ENCODE measurements at regions not wholly inside any gene's neighbourhood (a gene's known extent, or its start where the extent isn't known, plus 50 kb on each side); places are given as distances from the start of the nearest gene placed in this dataset.

DNA sequence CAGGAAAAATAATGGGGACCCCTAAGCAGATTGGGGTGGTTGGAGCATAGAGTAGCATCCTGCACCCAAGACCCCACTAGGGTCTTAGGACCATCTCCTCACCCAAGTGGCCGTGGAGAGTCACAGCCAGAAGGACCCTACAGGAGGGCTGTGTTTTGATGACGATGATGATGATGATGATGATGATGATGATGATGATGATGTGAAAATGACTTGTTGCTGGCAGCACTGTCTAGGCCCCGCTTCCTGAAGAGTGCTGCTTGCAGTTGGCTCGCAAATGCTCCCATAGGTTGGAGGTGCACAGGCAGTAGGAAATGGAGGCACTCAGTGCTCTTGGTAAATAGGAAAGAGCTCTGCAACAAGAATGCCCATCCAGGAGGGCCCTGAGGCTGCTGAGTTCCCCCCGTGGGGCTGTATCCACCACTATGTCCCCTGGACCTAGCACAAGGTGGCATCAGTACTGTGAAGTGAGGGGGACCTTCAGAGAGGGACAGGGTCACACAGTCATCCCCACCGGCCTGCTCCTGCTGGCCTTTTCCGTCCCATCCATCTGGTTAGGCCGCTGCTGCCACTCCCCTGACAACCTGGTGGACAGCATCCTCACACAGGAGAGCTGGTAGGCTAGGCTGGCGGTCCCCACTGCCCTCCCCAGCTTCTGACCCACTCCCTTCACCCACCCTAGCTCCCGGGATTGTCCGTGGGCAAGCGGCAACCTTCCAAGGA lies 139.6 kb downstream of the FOXD2 start:
- DNase-seq, result no peak

DNA sequence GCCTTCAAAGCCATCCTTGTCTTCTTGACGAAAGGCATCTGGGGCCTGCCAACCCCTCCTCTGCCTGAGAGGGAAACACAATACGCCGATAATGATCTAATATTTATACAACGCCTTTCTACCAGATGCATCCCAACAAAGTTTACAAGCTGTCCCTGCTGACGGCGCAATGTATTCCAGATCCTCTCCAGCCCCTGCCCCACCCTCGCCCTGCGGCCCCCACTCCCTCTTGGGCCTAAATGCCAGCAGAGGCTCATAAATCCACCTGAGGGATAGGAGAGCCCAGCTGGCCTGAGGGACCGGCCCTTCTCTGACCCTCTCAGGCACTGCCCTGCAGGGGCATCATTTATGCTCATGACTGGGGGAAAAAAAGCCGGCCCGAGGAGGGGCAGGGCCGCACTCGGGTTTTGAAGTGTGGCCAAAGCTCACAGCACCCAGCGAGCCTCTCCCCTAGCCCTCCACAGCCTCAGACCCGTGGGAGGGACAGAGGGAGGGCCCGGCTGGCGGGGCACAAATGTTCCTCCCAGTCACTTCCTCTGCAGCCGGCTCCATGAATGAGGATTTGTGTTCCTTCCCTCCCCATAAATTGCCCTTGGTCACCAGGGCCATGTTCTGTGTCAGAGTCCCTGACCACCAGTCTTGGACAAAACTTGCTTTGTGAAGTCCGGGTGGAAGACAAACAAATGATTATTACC lies 140.3 kb downstream of the FOXD2 start:
- no peak for DNase-seq

DNA sequence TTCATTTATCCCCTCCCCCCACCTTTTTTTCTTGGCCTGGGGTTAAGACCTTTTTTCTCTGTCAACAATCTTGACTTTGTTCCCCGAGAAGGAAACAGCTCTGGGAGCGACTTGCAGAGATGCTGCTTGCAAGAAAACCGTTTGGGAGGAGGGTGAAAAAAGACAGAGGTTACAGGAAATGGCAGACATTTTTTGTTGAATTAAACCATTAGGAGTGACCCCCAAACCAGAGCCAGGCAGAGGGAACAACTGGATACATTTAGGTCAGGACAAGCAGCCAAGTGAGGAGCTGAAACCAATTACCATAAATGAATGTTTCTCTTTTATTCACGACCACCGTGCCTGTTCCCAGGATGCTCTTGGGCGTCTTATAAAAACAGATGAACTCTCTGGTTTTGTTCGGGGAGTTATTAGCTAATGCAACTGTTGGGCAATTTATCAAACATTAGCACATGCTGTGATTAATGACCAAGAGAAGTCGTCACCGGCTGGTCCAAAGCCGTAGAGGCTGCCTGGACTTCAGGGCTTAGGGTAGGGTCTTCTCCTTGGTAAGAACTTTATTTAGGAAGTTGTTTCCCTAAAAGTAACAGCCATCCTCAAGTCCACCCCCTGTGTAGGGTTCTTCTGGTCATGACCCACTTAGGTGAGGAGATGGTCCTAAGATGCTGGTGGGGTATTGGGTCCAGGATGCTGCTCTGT lies 141.0 kb downstream of the FOXD2 start:
- no peak for DNase-seq

- no peak for DNase-seq
These were observed 142.0 kb downstream of the FOXD2 start for GRCh38 chr1:47579809-47580208.

DNA sequence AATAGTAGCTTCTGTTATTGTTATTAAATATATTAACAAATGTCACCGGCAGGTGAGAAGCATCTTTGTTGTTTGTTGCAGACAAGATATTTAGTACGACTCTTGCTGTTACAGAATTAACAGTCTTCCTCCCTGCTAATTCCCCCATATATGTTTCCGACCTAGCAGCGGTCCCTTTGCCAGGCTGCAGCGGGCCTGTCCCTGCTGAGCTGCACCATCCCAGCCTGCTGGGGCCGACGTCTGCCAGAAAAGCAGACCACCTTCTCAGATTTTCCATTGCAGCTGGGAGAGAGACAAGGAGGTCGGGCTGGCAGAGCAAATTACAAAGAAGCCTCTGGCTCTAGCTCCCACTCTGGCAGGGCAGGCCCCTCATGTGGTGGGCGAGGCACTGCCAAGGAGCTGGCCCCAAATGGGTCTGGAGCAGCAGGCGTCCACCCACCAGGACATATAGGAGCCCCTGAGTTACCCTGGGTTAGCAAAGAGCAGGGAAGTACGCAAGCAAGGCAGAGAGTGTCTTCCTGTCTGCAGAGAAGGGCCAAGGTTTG lies 142.7 kb downstream of the FOXD2 start:
- DNase-seq, result no peak

DNA sequence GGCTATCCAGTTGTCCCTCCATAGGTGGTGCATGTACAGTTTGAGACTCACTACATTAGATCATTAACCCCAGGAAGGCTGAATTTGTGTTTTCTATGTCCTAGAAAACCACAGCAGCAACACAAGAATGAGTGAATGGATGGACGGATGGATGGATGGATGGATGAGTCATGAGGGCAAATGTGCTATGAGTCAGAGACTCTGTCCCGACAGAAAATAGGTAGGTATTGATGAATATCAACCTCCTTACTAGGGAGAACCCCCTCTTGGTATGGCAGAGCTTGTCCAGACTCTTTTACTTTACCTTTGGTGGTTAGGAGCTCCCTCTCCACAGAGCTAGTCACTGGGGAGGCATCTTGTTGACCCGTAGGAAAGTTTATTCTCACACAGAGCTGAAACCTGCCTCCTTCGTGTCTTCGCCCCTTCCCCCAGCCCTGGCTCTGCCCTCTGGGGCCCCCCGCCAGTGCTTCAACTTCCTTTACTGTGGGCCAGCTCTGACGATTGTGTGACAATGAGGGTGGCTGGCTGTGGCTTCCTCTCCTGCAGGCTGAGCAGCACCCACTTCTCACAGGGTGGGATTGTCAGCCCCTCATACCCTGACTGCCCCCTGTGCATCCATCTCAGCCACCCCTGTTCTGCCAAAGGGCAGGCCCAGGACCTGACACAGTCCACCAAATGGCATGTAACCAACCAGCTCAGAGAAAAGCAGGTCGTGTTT lies 145.2 kb downstream of the FOXD2 start:
- peak; percentile 37 for DNase-seq

- DNase-seq, result no peak
These were observed 146.4 kb downstream of the FOXD2 start for GRCh38 chr1:47584249-47584648.

- peak; percentile 21 for DNase-seq
These were observed 147.5 kb downstream of the FOXD2 start for GRCh38 chr1:47585141-47585902.

DNA sequence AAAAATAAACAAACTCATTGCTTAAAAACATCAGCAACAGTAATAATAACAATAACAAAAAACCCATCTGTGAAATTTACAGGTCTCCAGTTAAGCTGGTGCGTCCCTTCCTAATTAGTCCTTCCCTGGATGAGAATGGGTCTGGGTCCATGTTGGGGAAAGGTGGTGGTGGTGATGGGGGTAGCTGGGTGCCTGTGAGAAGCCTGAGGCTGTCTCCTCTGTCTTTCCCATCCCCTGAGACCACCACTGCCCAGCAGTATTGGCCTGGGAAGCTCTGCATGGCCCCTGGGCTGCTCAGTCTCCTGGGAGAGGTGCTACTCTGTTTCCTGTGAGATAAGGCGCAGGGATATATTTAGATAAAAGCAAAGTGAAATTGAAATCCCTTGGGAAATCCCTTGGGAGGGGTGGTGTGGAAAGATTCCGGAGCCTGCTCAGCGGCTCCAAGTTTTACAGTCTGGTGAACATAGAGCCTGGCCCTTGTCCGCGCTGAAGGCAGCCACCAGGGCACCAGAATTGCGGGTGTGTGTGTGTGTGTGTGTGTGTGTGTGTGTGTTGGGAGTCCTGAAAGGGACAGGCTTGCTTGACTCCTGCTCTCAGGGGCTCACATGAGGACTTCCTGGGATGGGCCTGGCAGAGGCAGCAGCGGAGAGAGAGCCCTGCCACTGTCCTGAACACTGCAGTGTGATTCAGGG lies 150.2 kb downstream of the FOXD2 start:
- DNase-seq, result peak; percentile 26

DNA sequence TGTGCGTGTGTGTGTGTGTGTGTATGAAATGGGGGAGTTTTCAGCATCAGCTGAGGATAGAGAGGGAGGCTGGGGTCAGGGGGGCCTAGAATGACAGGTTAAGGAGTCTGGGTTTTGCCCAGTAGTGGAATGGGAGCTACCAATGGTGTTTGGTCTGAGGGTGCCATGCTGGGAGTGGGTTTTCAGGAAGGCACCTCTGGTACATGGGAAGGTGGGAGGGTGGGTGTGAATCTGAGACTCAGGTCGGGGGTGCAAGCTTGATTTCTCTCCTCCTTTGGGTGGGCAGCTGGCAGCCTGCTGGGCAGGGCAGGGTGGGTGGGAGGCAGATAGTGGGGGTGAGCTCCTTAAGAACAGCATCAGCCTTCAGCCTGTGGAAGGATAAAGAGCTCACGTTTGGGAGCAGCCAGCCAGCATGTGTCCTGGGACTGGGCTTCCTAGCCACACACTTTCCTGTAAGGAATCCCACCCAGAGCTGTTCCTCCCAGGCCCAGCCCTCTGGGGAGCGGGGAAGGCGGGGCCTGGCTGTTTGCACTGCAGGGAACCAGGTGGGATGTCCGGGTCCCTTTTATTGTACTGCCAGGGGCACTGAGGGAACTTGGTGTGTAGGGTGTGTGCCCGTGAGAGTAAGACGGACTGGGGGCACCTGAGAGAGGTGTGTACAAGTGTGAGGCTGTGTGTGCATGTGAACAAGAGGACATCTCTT lies 152.8 kb downstream of the FOXD2 start:
- DNase-seq, result peak; percentile 32

- DNase-seq, result peak; percentile 26
These were observed 154.0 kb downstream of the FOXD2 start for GRCh38 chr1:47591801-47592200.

DNA sequence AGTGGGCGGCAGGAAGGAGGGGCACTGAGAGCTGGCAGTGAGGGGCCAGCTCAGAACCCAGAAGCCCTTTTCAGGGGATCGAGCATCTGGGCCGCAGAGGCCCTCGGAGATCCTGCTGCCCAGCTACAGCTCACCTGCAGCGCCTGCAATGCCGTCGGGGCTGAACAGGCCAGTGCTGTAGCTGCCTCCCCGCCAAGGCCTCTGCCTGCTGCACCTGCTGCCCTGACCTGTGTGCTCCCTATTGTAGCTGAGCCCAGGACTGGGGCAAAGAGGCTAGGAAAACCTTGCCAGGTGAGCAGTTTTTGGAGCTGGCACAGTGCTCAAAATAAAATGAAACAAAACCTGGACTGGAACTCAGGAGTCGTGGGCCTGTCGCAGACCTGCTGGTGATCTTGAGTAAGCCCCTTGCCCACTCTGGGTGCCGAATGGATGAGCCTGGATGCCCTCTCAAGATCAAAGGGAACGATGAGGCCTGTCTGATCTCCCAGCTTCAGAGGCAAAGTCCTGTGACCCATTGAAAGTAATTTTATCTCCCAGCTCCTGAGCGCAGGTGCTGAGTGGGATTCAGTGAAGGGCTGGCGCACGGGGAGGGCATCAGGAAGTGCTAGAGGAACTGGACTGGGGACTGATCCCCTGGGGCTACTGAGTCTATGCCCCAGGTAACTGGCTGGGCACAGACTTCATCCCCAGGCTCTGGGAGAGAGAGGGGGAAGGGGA lies 154.6 kb downstream of the FOXD2 start:
- DNase-seq, result peak; percentile 47

DNA sequence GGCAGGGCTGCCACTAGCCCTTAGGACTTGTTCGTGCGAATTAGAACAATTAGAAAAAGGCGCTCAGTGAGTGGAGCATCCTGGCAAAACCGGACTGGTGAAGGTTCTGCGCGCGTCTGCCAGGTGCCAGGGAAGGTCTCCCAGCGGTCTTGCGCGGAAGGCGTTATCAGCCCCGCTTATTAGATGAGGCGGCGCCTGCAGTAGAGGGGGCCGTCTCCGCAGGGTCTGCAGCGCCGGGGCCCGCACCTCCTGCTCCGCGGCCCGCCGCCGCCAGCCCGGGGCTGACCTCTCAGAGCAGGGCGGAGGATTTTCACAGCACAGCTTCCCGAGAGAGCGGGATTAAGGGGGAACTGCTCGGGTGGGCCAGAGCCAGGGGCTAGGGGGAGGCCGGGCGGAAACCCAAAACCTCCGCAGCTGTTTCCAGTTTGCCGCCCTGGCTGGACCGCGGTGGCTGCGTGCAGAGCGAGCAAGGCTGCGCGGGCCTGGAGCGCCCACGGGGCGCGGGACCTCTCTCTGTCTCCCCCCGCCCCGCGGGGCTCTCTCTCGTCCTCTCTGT lies 155.2 kb downstream of the FOXD2 start:
- peak; percentile 48 for DNase-seq

GRCh38 chr1:47593598-47594285 lies 155.9 kb downstream of the FOXD2 start:
- DNase-seq, result peak; percentile 15

DNA sequence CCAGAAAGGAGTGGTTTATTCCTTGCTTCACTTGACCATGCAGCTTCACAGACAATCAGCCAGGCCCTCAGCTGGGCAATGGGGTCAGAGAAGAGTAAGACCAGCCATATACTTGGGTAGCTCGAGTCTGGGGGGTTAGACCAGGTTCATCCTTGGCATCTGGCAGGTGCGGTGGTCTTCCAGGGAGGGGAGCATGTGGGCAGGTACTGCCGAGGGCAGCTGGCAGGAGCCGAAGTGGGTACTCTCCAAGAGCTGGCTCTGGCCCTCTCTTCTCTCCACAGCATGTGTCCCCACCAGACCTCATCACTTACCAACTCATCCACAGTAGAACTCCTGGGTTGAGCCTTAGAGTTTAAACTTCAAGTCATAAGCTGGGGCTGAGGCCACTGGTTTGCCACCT lies 156.8 kb downstream of the FOXD2 start:
- peak; percentile 24 for DNase-seq

- peak; percentile 19 for DNase-seq
These were observed 158.5 kb downstream of the FOXD2 start for GRCh38 chr1:47596328-47596727.

GRCh38 chr1:47598357-47598756 lies 160.5 kb downstream of the FOXD2 start:
- peak; percentile 15 for DNase-seq

DNA sequence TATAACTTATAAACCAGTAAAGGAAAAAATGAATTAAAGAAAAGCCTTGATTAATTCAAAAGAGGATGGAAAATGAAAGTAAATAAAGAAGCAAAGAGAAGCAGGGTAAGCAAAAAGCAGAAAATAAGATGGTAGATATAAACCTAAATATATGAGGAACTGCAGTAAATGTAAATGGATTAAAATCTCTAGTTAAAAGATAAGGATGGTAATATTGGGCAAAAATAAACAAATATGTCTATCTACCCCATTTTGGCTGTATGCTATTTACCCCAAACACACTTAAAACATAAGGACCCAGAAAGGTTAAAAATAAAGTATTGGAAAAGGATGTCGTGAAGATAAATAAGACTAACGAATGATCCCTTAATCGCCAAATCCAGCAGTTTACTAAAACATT lies 161.9 kb downstream of the FOXD2 start:
- DNase-seq, result no peak

GRCh38 chr1:47602491-47602890 lies 164.6 kb downstream of the FOXD2 start:
- DNase-seq, result peak; percentile 3
